Caco-2 (cell line): ENCODE measurements at regions not wholly inside any gene's neighbourhood (a gene's known extent, or its start where the extent isn't known, plus 50 kb on each side); places are given as distances from the start of the nearest gene placed in this dataset.

Source experiments
- BruUV-seq: library from RNA; stranded (reverse); fragments of 400-500 nt; replicated peaks from 2 replicates; lab custom pipeline; 2021; lab: Mats Ljungman, UMichigan
- CTCF ChIA-PET: fragments of 300-600 bp; sonication (Branson Sonifier 250); formaldehyde crosslinking; loops from one replicate; lab custom pipeline; 2022; ENCODE audit warnings: antibody characterized with exemption; lab: Charles Lee
- POLR2A ChIA-PET: fragments of 300-600 bp; sonication (Branson Sonifier 250); formaldehyde crosslinking; loops from one replicate; lab custom pipeline; 2022; ENCODE audit warnings: antibody characterized with exemption; lab: Charles Lee
- DNase-seq, 2 experiments: peaks; one replicate each; pipeline versions ENCODE4 v3.0.0 to v3.0.0-alpha.2; 2020 to 2022
- H3K27me3 ChIP-seq: replicated peaks from 2 replicates; pipeline ENCODE4 v1.6.0; 2011; ENCODE audit warnings: low read length; ENCODE audit not compliant: control insufficient read depth, insufficient read depth
- H3K36me3 ChIP-seq: 2 replicates; pipeline ENCODE4 v1.5.1; 2011; ENCODE audit warnings: low read length; ENCODE audit not compliant: control insufficient read depth, insufficient read depth
- H3K4me1 ChIP-seq: fragments of 250-450 bp; sonication (Bioruptor Pico); 2 replicates; pipeline ENCODE4 v1.5.1; 2020; ENCODE audit warnings: mild to moderate bottlenecking
- H3K4me3 ChIP-seq: 2 replicates; pipeline ENCODE4 v1.5.1; 2011; ENCODE audit warnings: low read depth, mild to moderate bottlenecking, control low read depth, low read length
- H3K9me3 ChIP-seq: fragments of 250-450 bp; sonication (Bioruptor Pico); 2 replicates; pipeline ENCODE4 v1.5.1; 2020; ENCODE audit warnings: mild to moderate bottlenecking, moderate library complexity
- H3K27ac Mint-ChIP-seq: one replicate; pipeline ENCODE4 v1.8.0; 2022; ENCODE audit warnings: mixed read lengths; ENCODE audit not compliant: unreplicated experiment
- H3K27me3 Mint-ChIP-seq: one replicate; pipeline ENCODE4 v1.8.0; 2022; ENCODE audit warnings: mixed read lengths; ENCODE audit not compliant: insufficient read depth, unreplicated experiment
- H3K36me3 Mint-ChIP-seq: one replicate; pipeline ENCODE4 v1.8.0; 2022; ENCODE audit warnings: mild to moderate bottlenecking, mixed read lengths; ENCODE audit not compliant: insufficient read depth, unreplicated experiment
- H3K4me1 Mint-ChIP-seq: one replicate; pipeline ENCODE4 v1.8.0; 2022; ENCODE audit warnings: low read depth, mixed read lengths; ENCODE audit not compliant: unreplicated experiment
- H3K4me3 Mint-ChIP-seq: one replicate; pipeline ENCODE4 v1.8.0; 2022; ENCODE audit warnings: mild to moderate bottlenecking, moderate library complexity, mixed read lengths; ENCODE audit not compliant: unreplicated experiment
- H3K9me3 Mint-ChIP-seq: one replicate; pipeline ENCODE4 v1.8.0; 2022; ENCODE audit warnings: mixed read lengths; ENCODE audit not compliant: unreplicated experiment
- intact Hi-C: fragments of 100-400 bp; cut with micrococcal nuclease; formaldehyde crosslinking; loops from one replicate; pipeline ENCODE4 v1.10.0; 2022; ENCODE audit not compliant: unreplicated experiment
- TF ChIP-seq, protein P1 (sequence below), 2 experiments: fragments of 200-600 bp in 1 of 2; IDR thresholded peaks; 1 replicate in 1 of 2; 2 replicates in 1 of 2; pipeline versions ENCODE4 v1.5.1 to v1.8.0; 2011 to 2022; ENCODE audit warnings: antibody characterized with exemption in 1 of 2, control low read depth in 1 of 2, inconsistent platforms in 1 of 2, low read depth in 1 of 2, low read length in 1 of 2, mild to moderate bottlenecking in 1 of 2, moderate library complexity in 1 of 2; ENCODE audit not compliant: insufficient read depth in 1 of 2, severe bottlenecking in 1 of 2, unreplicated experiment in 1 of 2

DNA sequence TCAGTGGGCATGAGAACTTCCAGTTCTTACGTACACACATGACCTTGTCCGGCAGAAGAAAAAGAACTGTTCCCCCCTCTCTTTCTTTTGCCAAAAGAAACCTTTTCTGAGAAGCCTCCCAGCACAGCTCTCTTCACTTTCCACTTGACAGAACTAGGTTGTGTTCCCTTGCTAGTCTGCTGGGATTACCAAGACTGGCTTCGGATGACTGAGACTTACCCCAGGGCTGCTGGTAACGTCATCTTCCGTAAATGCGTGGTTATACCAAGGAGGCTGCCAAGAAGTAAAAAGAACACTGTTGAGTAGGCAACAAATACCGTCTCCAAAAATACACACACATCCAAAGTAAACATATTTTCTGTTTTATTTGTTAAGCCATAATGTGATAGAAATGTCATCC, 908.2 kb downstream of the EFNB2 start:
- TF ChIP-seq, protein P1, sequence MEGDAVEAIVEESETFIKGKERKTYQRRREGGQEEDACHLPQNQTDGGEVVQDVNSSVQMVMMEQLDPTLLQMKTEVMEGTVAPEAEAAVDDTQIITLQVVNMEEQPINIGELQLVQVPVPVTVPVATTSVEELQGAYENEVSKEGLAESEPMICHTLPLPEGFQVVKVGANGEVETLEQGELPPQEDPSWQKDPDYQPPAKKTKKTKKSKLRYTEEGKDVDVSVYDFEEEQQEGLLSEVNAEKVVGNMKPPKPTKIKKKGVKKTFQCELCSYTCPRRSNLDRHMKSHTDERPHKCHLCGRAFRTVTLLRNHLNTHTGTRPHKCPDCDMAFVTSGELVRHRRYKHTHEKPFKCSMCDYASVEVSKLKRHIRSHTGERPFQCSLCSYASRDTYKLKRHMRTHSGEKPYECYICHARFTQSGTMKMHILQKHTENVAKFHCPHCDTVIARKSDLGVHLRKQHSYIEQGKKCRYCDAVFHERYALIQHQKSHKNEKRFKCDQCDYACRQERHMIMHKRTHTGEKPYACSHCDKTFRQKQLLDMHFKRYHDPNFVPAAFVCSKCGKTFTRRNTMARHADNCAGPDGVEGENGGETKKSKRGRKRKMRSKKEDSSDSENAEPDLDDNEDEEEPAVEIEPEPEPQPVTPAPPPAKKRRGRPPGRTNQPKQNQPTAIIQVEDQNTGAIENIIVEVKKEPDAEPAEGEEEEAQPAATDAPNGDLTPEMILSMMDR (IDR thresholded peaks at IDR 0.05; ENCODE audit: insufficient read depth in 1 of 2, low read depth in 1 of 2, low read length in 1 of 2, severe bottlenecking in 1 of 2, unreplicated experiment in 1 of 2), result no peak
- peaks cover 6% of the 10 kb centered on the region for H3K27me3 Mint-ChIP-seq
- H3K36me3 Mint-ChIP-seq, result no peaks in the 10 kb centered on the region
- H3K4me1 Mint-ChIP-seq, result no peaks in the 10 kb centered on the region
- no peak overlapping the region for H3K4me3 Mint-ChIP-seq
- Histone ChIP-seq H3K4me3 (no peak overlapping the region), H3K9me3 (no peaks in the 10 kb centered on the region), H3K27me3 (no peaks in the 10 kb centered on the region), H3K36me3 (no peaks in the 10 kb centered on the region), H3K4me1 (no peaks in the 10 kb centered on the region)
- no TSS peak for BruUV-seq
- intact Hi-C loops, result no loop called here
- no peak overlapping the region for H3K27ac Mint-ChIP-seq
- CTCF ChIA-PET, result no interaction called here
- no peaks in the 10 kb centered on the region for H3K9me3 Mint-ChIP-seq
- DNase-seq, result no peak
- POLR2A ChIA-PET, result no interaction called here

DNA sequence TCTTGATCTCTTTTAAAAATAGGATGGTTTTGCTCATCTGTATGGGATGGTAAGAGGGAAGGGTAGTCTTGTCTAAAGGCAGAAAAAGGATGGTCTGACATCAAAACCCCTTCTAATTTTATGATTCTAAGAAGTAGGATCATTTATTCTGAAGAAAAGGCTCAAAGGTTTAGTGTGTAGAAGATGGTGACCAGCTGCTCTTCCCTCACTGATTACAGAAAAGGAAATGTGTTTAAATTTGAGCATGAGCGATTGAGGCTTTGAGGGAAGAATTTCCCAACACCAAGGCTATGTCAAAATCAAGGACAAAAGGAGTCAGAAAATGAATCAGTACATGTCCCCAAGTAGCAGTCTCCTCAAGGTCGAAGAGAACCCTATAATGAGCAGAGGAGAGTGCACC, 909.8 kb downstream of the EFNB2 start:
- intact Hi-C loops, result no loop called here
- no peaks in the 10 kb centered on the region for H3K4me1 Mint-ChIP-seq
- BruUV-seq, result no TSS peak
- H3K4me3 ChIP-seq, result no peak overlapping the region
- no peaks in the 10 kb centered on the region for H3K27me3 ChIP-seq
- H3K36me3 Mint-ChIP-seq, result no peaks in the 10 kb centered on the region
- H3K4me3 Mint-ChIP-seq, result no peak overlapping the region
- no peak for DNase-seq
- H3K9me3 Mint-ChIP-seq, result no peaks in the 10 kb centered on the region
- TF ChIP-seq, protein P1 (IDR thresholded peaks at IDR 0.05; ENCODE audit: insufficient read depth in 1 of 2, low read depth in 1 of 2, low read length in 1 of 2, severe bottlenecking in 1 of 2, unreplicated experiment in 1 of 2), result no peak
- no peaks in the 10 kb centered on the region for H3K36me3 ChIP-seq
- no peak overlapping the region for H3K27ac Mint-ChIP-seq
- ChIA-PET CTCF (no interaction called here), POLR2A (no interaction called here)
- H3K4me1 ChIP-seq, result no peaks in the 10 kb centered on the region
- H3K9me3 ChIP-seq, result no peaks in the 10 kb centered on the region
- H3K27me3 Mint-ChIP-seq, result peaks cover 6% of the 10 kb centered on the region

DNA sequence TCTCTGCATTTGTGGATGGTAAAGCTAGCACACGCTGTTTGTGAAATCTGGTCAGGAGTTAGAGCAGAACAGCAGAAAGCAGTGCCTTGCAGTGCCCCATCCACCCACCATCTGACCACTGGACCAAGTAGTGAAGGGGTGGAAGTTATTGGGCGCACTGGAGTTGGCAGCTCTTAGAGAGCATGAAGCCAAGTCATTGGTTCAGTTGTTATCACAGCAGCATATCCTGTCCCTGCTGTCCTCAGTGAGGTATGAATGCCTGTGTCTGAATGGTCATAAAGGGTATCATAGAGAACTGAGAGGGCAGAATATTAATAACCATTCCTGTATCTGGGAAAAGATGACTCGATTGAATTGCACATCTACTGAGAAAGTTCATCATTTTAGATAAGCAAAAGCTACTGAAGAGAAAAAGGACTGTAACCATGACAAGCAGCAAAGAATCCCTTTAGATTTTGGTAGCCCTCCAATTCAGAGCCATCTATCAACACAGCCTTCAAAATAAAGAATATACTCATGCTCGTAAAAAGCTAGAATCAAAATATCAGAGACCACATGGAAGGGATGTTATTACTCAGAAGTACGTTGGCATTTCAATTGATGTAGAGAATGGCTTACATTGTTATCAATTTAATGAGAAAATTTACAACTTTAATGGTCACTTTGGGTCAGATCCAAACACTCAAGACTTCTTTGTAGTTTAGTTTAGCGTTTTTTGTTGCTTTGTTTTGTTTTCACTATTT, 919.0 kb downstream of the EFNB2 start:
- no peaks in the 10 kb centered on the region for H3K27me3 ChIP-seq
- peaks cover 5% of the 10 kb centered on the region; the same call in 1 of the 2 replicates for H3K4me1 ChIP-seq
- ChIA-PET CTCF (no interaction called here), POLR2A (no interaction called here)
- Mint-ChIP-seq H3K27me3 (peaks cover 3% of the 10 kb centered on the region), H3K36me3 (no peaks in the 10 kb centered on the region), H3K9me3 (no peaks in the 10 kb centered on the region), H3K4me1 (no peaks in the 10 kb centered on the region), H3K27ac (no peak overlapping the region), H3K4me3 (no peak overlapping the region)
- H3K36me3 ChIP-seq, result no peaks in the 10 kb centered on the region
- no peaks in the 10 kb centered on the region for H3K9me3 ChIP-seq
- no peak overlapping the region for H3K4me3 ChIP-seq
- no TSS peak for BruUV-seq
- intact Hi-C loops, result no loop called here
- TF ChIP-seq, protein P1 (IDR thresholded peaks at IDR 0.05; ENCODE audit: insufficient read depth in 1 of 2, low read depth in 1 of 2, low read length in 1 of 2, severe bottlenecking in 1 of 2, unreplicated experiment in 1 of 2), result no peak
- DNase-seq, result no peak
